ENCODE measurements at regions not wholly inside any gene's neighbourhood (a gene's known extent, or its start where the extent isn't known, plus 50 kb on each side); places are given as distances from the start of the nearest gene placed in this dataset.

GRCh38 chr9:107112707-107113243 lies 170.3 kb upstream of the RAD23B start:
- TF ChIP-seq CTCF (IDR thresholded peaks at IDR 0.05; ENCODE audit: low read depth, low read length): no peak
- H3K4me3 ChIP-seq (ENCODE audit: low read depth, low read length): no peak overlapping the region

- no peak for TF ChIP-seq CTCF (IDR thresholded peaks at IDR 0.05; ENCODE audit: low read depth, low read length)
- no peak overlapping the region for H3K4me3 ChIP-seq (ENCODE audit: low read depth, low read length)
Observed at GRCh38 chr9:107118863-107119624, 164.0 kb upstream of the RAD23B start.

- TF ChIP-seq CTCF (IDR thresholded peaks at IDR 0.05; ENCODE audit: low read depth, low read length): no peak
- H3K4me3 ChIP-seq (ENCODE audit: low read depth, low read length): no peak overlapping the region
Observed at GRCh38 chr9:107119735-107120134, 163.3 kb upstream of the RAD23B start.

GRCh38 chr9:107123389-107123788 lies 159.7 kb upstream of the RAD23B start:
- H3K4me3 ChIP-seq (ENCODE audit: low read depth, low read length): no peak overlapping the region
- no peak for TF ChIP-seq CTCF (IDR thresholded peaks at IDR 0.05; ENCODE audit: low read depth, low read length)

- no peak for TF ChIP-seq CTCF (IDR thresholded peaks at IDR 0.05; ENCODE audit: low read depth, low read length)
- no peak overlapping the region for H3K4me3 ChIP-seq (ENCODE audit: low read depth, low read length)
Observed at GRCh38 chr9:107127608-107128007, 155.5 kb upstream of the RAD23B start.

GRCh38 chr9:107131108-107131799 lies 151.8 kb upstream of the RAD23B start:
- no peak overlapping the region for H3K4me3 ChIP-seq (ENCODE audit: low read depth, low read length)
- no peak for TF ChIP-seq CTCF (IDR thresholded peaks at IDR 0.05; ENCODE audit: low read depth, low read length)

- H3K4me3 ChIP-seq (ENCODE audit: low read depth, low read length): no peak overlapping the region
- TF ChIP-seq CTCF (IDR thresholded peaks at IDR 0.05; ENCODE audit: low read depth, low read length): no peak
Observed at GRCh38 chr9:107136296-107136695, 146.8 kb upstream of the RAD23B start.

All from WI38 (cell line).